ENCODE measurements at regions not wholly inside any gene's neighbourhood (a gene's known extent, or its start where the extent isn't known, plus 50 kb on each side); places are given as distances from the start of the nearest gene placed in this dataset.
"Not testable (repeated sequence)": the region's sequence is repeated elsewhere in the genome, so short reads cannot be mapped to it uniquely, and the experiment has no call there.

- DNase-seq (ENCODE audit: low read depth in 2 of 2) = no peak
Observed at GRCh38 chr20:55937283-55937682, 68.0 kb downstream of the CBLN4 start.

- no peak for DNase-seq (ENCODE audit: low read depth in 2 of 2)
Observed at GRCh38 chr20:55936209-55936595, 69.1 kb downstream of the CBLN4 start.

- DNase-seq (ENCODE audit: low read depth in 2 of 2) = no peak
Observed at GRCh38 chr20:55935448-55936208, 69.7 kb downstream of the CBLN4 start.

- no peak for DNase-seq (ENCODE audit: low read depth in 2 of 2)
Observed at GRCh38 chr20:55934146-55934545, 71.2 kb downstream of the CBLN4 start.

GRCh38 chr20:55930876-55931275 lies 74.4 kb downstream of the CBLN4 start:
- not testable (repeated sequence) for DNase-seq (ENCODE audit: low read depth in 2 of 2)

GRCh38 chr20:55928266-55928665 lies 77.1 kb downstream of the CBLN4 start:
- no peak for DNase-seq (ENCODE audit: low read depth in 2 of 2)

GRCh38 chr20:55919956-55920355 lies 85.4 kb downstream of the CBLN4 start:
- DNase-seq (ENCODE audit: low read depth in 2 of 2) = no peak

GRCh38 chr20:55919319-55919718 lies 86.0 kb downstream of the CBLN4 start:
- no peak for DNase-seq (ENCODE audit: low read depth in 2 of 2)

GRCh38 chr20:55918471-55918870 lies 86.8 kb downstream of the CBLN4 start:
- no peak for DNase-seq (ENCODE audit: low read depth in 2 of 2)

- DNase-seq (ENCODE audit: low read depth in 2 of 2) = no peak
Observed at GRCh38 chr20:55893031-55893430, 112.3 kb downstream of the CBLN4 start.

- no peak for DNase-seq (ENCODE audit: low read depth in 2 of 2)
Observed at GRCh38 chr20:55888685-55889084, 116.6 kb downstream of the CBLN4 start.

GRCh38 chr20:55882910-55883309 lies 122.4 kb downstream of the CBLN4 start:
- no peak for DNase-seq (ENCODE audit: low read depth in 2 of 2)

- DNase-seq (ENCODE audit: low read depth in 2 of 2) = no peak
Observed at GRCh38 chr20:55882286-55882685, 123.0 kb downstream of the CBLN4 start.

GRCh38 chr20:55881204-55881603 lies 124.1 kb downstream of the CBLN4 start:
- no peak for DNase-seq (ENCODE audit: low read depth in 2 of 2)

- no peak for DNase-seq (ENCODE audit: low read depth in 2 of 2)
Observed at GRCh38 chr20:55880361-55880760, 125.0 kb downstream of the CBLN4 start.

- no peak for DNase-seq (ENCODE audit: low read depth in 2 of 2)
Observed at GRCh38 chr20:55855052-55855451, 150.3 kb downstream of the CBLN4 start.

GRCh38 chr20:55830121-55830827 lies 175.0 kb downstream of the CBLN4 start:
- no peak for DNase-seq (ENCODE audit: low read depth in 2 of 2)

- no peak for DNase-seq (ENCODE audit: low read depth in 2 of 2)
Observed at GRCh38 chr20:55805138-55805537, 200.2 kb downstream of the CBLN4 start.

GRCh38 chr20:55800552-55801245 lies 204.6 kb downstream of the CBLN4 start:
- DNase-seq (ENCODE audit: low read depth in 2 of 2) = no peak

- DNase-seq (ENCODE audit: low read depth in 2 of 2) = no peak
Observed at GRCh38 chr20:55793986-55794385, 211.3 kb downstream of the CBLN4 start.

GRCh38 chr20:55792049-55792448 lies 213.3 kb downstream of the CBLN4 start:
- no peak for DNase-seq (ENCODE audit: low read depth in 2 of 2)

- no peak for DNase-seq (ENCODE audit: low read depth in 2 of 2)
Observed at GRCh38 chr20:55790178-55790577, 215.1 kb downstream of the CBLN4 start.

GRCh38 chr20:55784036-55784435 lies 221.3 kb downstream of the CBLN4 start:
- no peak for DNase-seq (ENCODE audit: low read depth in 2 of 2)
